Ramos (cell line): ENCODE measurements at regions not wholly inside any gene's neighbourhood (a gene's known extent, or its start where the extent isn't known, plus 50 kb on each side); places are given as distances from the start of the nearest gene placed in this dataset.

Experiments
- in situ Hi-C: fragments of 300-500 bp; cut with MboI; formaldehyde crosslinking; loops from one replicate; pipeline ENCODE4 v1.14.3; 2022; ENCODE audit warnings: low sequenced_read_pairs; ENCODE audit not compliant: unreplicated experiment

GRCh38 chr2:8279506-8279905, 402.4 kb upstream of the ID2 start:
- in situ Hi-C loops = no loop called here

GRCh38 chr2:8281234-8281633, 400.6 kb upstream of the ID2 start:
- in situ Hi-C loops = no loop called here

GRCh38 chr2:8281950-8282857, 399.7 kb upstream of the ID2 start:
- in situ Hi-C loops = no loop called here

GRCh38 chr2:8282858-8283252, 399.0 kb upstream of the ID2 start:
- in situ Hi-C loops = no loop called here

GRCh38 chr2:8285081-8285480, 396.8 kb upstream of the ID2 start:
- in situ Hi-C loops = no loop called here

GRCh38 chr2:8285898-8286297, 396.0 kb upstream of the ID2 start:
- in situ Hi-C loops = no loop called here

GRCh38 chr2:8288206-8288605, 393.6 kb upstream of the ID2 start:
- in situ Hi-C loops = no loop called here

- in situ Hi-C loops = no loop called here
Observed at GRCh38 chr2:8289111-8289510, 392.7 kb upstream of the ID2 start.

- in situ Hi-C loops = no loop called here
Observed at GRCh38 chr2:8290771-8291352, 391.0 kb upstream of the ID2 start.

- in situ Hi-C loops = no loop called here
Observed at GRCh38 chr2:8296306-8296705, 385.6 kb upstream of the ID2 start.

GRCh38 chr2:8297376-8298231, 384.3 kb upstream of the ID2 start:
- in situ Hi-C loops = no loop called here

- in situ Hi-C loops = no loop called here
Observed at GRCh38 chr2:8298783-8299182, 383.1 kb upstream of the ID2 start.

GRCh38 chr2:8300216-8300615, 381.6 kb upstream of the ID2 start:
- in situ Hi-C loops = loop anchor here (5.0 to 10.0 kb wide), 2 partner anchors 227 to 385 kb away; partner anchors contain the start of gene ID2

GRCh38 chr2:8300905-8301304, 381.0 kb upstream of the ID2 start:
- in situ Hi-C loops = loop anchor here (5.0 to 10.0 kb wide), 2 partner anchors 226 to 384 kb away; partner anchors contain the start of gene ID2

GRCh38 chr2:8303322-8303832, 378.5 kb upstream of the ID2 start:
- in situ Hi-C loops = loop anchor here (5.0 to 10.0 kb wide), 2 partner anchors 224 to 381 kb away; partner anchors contain the start of gene ID2

GRCh38 chr2:8304821-8305766, 376.8 kb upstream of the ID2 start:
- in situ Hi-C loops = loop anchor here (5.0 to 10.0 kb wide), 2 partner anchors 222 to 380 kb away; partner anchors contain the start of gene ID2

- in situ Hi-C loops = loop anchor here (10.0 kb wide), 1 partner anchor 378 kb away; the partner anchor contains the start of gene ID2
Observed at GRCh38 chr2:8306530-8307351, 375.1 kb upstream of the ID2 start.

GRCh38 chr2:8307606-8308180, 374.2 kb upstream of the ID2 start:
- in situ Hi-C loops = loop anchor here (10.0 kb wide), 1 partner anchor 377 kb away; the partner anchor contains the start of gene ID2
